Bronchial epithelial cell (primary cell): ENCODE measurements at regions not wholly inside any gene's neighbourhood (a gene's known extent, or its start where the extent isn't known, plus 50 kb on each side); places are given as distances from the start of the nearest gene placed in this dataset.

Source experiments
- DNase-seq: peaks from one replicate; pipeline ENCODE4 v3.0.0-alpha.2; 2010; ENCODE audit warnings: low read depth
- FAIRE-seq: peaks from 2 replicates; lab custom pipeline; 2011; peaks lifted over from hg19 to GRCh38; lab: Jason Lieb, UNC
- H3K27me3 ChIP-seq: 2 replicates; pipeline ENCODE4 v1.5.1; 2011; ENCODE audit warnings: low read length; ENCODE audit not compliant: control insufficient read depth, insufficient read depth
- H3K36me3 ChIP-seq: 2 replicates; pipeline ENCODE4 v1.5.1; 2011; ENCODE audit warnings: low read length; ENCODE audit not compliant: control insufficient read depth, insufficient read depth
- H3K4me3 ChIP-seq: 2 replicates; pipeline ENCODE4 v1.5.1; 2011; ENCODE audit warnings: mild to moderate bottlenecking, low read depth, low read length, control low read depth
- CTCF ChIP-seq: IDR thresholded peaks from 2 replicates; pipeline ENCODE4 v1.5.1; 2011; ENCODE audit warnings: mild to moderate bottlenecking, moderate library complexity, low read length, control low read depth, inconsistent platforms; ENCODE audit not compliant: insufficient read depth, severe bottlenecking

GRCh38 chr1:103469801-103470200, 55.7 kb upstream of the RNPC3 start:
- no peak for TF ChIP-seq CTCF
- FAIRE-seq (no peak), DNase-seq (no peak)
- H3K36me3 ChIP-seq: no peaks in the 10 kb centered on the region
- no peak overlapping the region for H3K4me3 ChIP-seq
- H3K27me3 ChIP-seq: no peaks in the 10 kb centered on the region

- DNase-seq: no peak
- H3K4me3 ChIP-seq: no peak overlapping the region
- no peaks in the 10 kb centered on the region for H3K27me3 ChIP-seq
- no peak for FAIRE-seq
- H3K36me3 ChIP-seq: no peaks in the 10 kb centered on the region
- no peak for TF ChIP-seq CTCF
Measured at GRCh38 chr1:103467100-103467499, 58.4 kb upstream of the RNPC3 start.

DNA sequence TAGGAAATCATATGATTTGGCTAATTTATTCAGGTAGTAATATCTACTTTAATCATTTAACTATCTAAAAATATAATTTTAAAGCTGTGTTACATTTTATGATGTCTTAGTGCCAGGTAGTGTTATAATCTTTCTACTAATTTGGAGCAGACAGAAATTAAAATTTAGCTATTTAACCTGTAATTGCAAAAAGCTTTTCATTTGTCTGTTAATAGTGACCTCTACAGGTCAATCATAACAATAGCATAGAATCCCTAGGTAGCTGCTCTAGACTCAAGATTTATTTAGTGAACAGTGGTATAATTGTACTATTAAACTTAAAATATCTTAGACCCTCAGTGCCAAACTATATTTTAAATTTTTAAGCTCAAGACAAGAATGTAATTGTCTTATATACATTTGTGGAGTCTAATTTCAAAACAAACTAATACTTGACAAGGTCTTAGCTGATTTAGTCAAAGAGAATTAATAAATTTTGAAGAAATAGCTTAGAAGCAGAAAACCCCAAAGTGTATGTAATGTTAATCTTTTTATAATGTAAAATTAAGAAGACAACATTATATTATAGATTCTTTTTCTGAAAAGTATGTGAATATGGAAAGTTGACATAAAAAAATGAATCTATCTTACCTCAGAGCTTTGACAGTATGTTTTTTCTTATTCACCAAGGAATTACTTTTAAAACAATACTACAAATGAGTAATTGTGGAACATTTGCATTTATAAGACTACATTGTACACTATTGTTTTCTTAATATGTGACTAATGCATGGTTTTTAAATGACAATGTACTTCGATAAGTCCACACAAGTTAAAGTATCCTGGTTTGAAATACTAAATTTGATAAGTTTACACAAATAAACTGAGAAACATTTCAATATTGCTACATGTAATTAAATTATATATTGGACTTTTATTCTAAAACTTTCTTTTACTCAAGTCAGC, 64.1 kb upstream of the RNPC3 start:
- TF ChIP-seq CTCF: peak; percentile 34
- Histone ChIP-seq H3K36me3 (no peaks in the 10 kb centered on the region), H3K27me3 (no peaks in the 10 kb centered on the region), H3K4me3 (no peak overlapping the region)
- FAIRE-seq (no peak), DNase-seq (peak; percentile 71)

DNA sequence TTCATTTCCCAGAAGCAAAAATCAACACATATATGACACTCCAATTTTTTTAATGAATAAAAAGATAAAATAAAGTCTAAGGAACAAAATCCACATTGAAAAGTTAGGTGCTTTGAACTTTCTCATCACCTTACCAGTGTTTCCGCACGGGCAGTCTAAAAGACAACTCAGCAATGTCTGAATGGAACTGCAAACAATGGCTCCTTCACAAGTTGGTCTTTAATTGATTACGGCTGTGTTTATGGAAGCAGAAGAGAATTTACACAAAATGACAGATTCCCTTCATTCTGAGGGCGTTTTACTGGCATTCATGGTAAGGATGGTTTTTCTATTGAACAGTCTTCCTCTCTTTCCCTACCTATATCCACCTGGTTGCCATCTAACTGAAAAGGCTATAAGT, 65.0 kb upstream of the RNPC3 start:
- Histone ChIP-seq H3K4me3 (no peak overlapping the region), H3K36me3 (no peaks in the 10 kb centered on the region), H3K27me3 (no peaks in the 10 kb centered on the region)
- TF ChIP-seq CTCF: no peak
- FAIRE-seq: no peak
- no peak for DNase-seq

DNA sequence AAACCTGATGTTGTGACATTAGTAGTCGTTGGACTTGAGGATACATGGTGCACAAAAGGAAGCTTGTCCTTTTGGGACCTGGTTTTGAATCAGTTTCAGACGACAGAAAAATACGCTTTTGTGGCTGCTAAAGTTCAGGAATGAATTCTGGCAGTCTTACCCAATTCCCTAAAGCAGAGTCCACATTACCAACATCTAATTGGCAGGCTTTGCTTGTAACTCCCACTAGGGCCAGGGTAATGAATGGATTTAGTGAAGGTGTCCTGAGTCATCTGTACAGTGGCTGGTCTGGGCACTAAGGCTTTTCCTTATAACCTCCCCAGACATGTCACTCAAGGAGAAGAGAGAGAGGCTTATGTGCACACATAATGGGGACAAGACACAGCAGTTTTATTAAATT, 66.2 kb upstream of the RNPC3 start:
- H3K27me3 ChIP-seq: no peaks in the 10 kb centered on the region
- H3K36me3 ChIP-seq: no peaks in the 10 kb centered on the region
- no peak for FAIRE-seq
- no peak overlapping the region for H3K4me3 ChIP-seq
- peak; percentile 37 for DNase-seq
- TF ChIP-seq CTCF: no peak
